Globus pallidus (tissue), 1 donor: ENCODE measurements at regions not wholly inside any gene's neighbourhood (a gene's known extent, or its start where the extent isn't known, plus 50 kb on each side); places are given as distances from the start of the nearest gene placed in this dataset.
"Not testable (repeated sequence)": the region's sequence is repeated elsewhere in the genome, so short reads cannot be mapped to it uniquely, and the experiment has no call there.

ENCODE experiments used
- DNase-seq: peaks from one replicate; pipeline ENCODE4 v3.0.0-alpha.2; 2015; ENCODE audit warnings: low spot score

DNA sequence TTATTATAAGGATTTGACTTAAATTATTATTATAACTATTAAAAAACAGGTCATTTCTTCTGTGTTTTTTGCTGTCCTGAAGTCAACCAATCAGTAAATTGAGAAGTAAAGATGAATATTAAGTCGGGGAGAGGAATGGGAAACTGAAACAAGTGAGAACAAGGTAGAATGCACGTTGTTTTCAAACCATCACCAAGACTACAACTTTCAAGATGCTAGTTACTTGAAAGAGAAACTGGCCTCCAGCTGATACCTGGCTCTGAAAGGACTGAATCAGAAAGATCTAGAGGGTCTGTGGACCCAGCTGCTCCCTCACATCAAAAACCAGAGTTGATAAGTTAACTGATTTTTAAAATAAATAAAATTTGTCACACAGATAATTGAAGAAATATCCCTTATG is 1301.5 kb upstream of the ATXN8OS start:
- no peak for DNase-seq

DNA sequence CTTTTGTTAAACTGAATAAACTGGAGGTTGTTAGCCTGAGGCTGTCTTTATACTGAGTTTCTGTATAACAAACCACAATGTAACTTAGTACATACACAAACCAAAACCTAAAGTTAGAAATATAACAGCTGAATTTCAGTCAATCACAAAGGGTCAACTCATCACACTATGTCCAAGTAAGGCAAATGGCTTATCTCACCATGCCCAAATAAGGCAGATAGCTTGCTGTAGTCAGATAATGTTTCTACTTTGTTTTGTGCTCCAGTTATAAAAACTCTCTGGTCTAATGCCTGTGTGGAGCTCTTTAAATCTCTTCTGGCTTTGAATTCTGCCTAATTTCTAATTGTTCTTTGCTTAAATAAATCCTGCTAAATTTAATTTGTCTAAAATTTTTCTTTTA is 1323.4 kb upstream of the ATXN8OS start:
- no peak for DNase-seq

DNA sequence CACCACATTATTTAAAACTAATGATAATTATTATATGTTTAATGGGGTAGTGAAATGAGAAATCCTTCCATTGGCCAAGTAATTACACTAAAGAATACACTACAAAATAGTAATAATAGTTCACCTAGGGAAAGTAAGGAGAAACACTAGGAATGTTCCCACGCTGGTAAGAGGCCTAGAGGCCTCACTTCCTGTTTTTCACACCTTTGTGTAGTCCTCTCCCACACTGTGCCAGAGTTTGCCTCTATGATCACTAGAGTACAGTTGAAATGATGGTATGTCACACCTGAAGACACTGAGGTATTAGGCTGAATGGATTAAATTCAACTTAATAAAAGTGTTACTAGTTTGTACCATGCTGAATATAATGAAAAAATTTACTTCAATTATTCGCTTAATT is 1348.0 kb upstream of the ATXN8OS start:
- no peak for DNase-seq

DNA sequence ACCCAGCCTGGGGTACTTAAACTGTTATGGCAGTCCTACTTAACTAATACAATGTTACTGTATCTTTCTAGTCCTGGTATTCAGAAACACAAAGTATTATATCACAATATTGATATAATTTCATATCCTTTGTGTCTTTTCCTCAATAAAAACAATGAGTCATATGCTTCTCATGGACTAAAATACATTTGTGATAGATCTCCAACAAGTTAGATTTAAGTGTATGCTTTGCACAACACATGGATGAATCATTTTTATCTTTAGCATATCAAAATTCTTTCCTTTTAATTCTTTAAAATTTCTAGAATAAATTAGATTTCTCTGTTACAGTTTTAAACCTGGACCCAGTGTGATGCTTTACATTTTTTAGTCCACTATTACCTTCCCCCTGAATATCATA is 1357.8 kb upstream of the ATXN8OS start:
- no peak for DNase-seq

DNA sequence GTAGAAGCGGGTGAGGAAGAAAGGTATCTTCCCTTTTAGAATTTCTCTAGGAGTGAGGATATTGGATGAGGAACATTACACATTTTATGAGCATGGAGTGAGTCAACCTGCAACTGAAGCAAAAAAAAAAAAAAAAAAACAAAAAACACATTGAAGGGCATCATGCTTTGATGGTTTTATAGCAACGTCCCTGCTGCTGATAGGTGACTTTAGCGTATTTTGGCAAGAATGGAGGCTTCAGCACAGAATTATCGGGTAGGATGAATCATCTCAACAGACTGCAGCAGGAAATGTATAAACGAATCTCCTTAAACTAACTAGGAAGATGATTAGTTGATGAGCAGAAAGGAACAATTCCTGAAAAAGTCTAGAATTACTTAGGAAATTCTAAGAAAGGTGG is 1359.6 kb upstream of the ATXN8OS start:
- no peak for DNase-seq

DNA sequence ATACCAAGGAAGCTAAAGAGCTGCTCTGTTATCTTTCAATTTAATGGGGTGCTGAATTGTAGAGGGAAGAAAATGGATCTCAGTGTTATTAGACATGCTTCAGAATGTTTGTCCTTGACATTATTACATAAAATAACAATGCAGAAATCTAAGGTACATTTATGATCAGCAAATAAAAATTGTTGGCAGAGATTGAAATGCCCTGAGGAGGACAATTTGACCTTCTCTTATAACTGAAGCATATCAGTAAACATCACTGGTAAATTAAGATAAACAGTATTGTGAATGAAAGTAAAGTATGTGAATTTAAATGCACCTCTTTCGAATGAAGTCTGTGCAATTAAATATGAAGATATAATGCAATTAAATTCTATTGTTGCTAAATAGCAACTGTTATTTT is 1362.1 kb upstream of the ATXN8OS start:
- DNase-seq, result no peak

DNA sequence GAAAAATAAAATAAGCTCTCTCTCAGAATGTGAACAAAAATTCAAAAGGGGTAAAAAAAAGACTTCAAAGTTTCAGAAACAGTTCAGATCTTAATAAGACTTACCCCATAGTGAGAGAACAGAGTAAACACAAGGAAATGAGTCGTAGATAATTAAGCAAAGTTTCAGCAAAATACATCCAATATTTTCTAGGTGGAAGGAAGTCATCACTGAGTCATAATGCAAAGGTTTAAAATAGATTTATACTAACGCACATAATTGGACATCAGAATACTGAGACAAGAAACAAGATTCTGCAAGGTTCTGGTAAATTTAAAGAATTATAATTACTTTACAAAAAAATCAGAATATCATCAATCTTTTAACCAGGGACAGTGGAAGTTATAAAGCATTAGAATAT is 1370.7 kb upstream of the ATXN8OS start:
- DNase-seq, result no peak

DNA sequence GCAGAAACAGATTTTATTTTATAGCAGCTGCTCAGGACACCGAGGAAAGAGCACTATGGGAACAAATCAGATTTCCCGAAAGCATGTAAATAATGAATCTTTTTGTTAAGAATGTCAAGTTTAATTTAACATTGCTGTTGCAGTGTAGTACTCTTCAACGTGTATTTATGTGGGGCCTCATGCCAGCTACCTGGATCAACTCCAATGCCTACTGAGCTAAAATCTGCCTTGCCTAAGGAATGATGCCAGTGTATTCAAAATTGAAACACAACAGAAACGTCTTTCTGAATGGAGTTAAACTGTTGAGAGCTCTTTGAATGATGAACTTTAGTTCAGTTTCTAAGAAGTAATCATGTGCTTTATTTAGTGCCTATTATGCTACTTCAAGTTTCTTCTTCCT is 1379.8 kb upstream of the ATXN8OS start:
- DNase-seq, result peak; percentile 16

DNA sequence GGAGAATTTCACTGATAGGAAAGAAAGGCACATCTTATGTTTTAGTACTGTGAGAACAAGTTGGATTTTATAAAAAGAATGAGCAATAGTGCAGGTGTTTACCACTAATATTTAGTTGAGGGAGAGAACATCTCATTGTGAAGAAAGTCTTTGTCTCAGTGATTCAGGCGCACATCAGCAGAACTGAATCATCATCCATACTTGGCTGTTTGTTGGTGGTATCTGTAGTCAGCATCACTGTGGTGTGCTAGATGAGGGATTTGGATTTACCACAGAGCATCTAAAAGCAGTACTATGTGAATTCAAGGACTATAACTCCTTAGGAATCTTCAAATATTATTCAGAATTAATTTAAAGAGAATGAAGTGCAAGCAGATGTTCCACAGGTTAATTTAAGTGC is 1380.5 kb upstream of the ATXN8OS start:
- DNase-seq, result no peak

DNA sequence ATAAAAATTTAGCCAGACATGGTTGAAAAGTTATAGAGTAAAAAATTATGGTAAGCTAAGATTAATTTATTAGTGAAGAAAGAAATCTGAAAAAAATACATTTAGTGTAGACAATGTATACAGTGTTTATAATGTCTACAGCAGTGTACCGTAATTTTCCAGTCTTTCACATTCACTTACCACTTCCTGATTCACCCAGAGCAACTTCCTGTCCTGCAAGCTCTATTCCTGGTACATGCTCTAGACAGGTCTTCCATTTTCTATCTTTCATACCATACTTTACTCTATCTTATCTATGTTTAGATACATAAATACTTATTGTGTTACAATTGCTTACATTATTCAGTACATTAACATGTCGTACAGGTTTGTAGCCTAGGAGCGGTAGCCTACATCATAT is 1387.8 kb upstream of the ATXN8OS start:
- no peak for DNase-seq

DNA sequence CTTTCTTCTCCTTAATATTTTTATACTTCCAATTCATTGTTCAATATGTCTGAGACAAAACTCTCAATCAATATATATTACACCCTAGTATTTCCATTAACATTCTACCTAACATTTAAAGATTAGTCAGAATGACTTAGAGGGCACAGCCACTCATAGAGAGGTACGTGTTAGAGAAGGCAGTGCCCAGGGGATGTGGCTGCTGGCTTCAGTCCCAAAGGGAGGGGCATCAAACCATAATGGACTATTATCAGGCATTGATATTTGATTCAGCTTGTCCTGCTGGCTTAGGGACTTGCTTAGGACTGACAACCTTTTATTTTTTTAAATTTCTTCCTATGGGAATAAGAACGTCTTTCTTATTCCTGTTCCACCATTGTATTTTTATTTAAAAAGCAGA is 1392.0 kb upstream of the ATXN8OS start:
- no peak for DNase-seq

DNA sequence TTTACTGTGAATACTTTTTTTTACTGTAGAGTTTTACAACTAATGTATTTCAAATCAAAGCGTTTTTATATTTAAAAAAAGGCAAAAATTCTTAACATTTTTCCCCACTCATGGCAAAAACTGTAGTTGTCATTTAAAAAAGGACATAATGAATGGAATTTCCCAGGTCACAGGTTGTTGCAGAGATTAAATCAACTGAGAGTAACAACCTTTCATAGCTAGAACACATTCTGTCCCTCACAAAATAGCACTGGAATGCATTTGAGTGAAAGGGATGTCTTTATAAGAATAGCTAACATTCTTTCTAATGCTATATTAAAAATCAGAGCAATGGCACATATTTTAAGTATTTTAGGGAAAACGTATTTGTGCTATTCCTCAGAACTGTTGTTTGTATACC is 1393.3 kb upstream of the ATXN8OS start:
- no peak for DNase-seq

DNA sequence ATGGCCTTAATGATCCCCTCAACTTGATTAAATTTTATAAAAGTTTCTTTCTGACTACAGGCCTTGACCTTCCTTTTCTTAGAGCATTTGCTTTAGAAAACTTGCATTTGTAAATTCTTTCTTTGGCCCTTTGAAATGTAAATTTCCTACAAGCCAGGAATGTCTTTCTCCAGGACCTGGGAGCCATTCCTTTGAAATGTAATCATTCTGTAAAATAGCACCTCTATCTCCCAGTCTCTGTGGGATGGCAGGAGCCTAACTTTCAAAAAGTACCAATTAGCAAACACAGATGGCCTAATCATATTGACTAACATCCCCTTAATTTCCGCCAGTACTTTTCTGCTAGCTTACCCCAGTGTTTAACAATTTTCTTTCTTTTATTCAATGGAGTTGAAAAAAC is 1394.2 kb upstream of the ATXN8OS start:
- DNase-seq, result no peak

DNA sequence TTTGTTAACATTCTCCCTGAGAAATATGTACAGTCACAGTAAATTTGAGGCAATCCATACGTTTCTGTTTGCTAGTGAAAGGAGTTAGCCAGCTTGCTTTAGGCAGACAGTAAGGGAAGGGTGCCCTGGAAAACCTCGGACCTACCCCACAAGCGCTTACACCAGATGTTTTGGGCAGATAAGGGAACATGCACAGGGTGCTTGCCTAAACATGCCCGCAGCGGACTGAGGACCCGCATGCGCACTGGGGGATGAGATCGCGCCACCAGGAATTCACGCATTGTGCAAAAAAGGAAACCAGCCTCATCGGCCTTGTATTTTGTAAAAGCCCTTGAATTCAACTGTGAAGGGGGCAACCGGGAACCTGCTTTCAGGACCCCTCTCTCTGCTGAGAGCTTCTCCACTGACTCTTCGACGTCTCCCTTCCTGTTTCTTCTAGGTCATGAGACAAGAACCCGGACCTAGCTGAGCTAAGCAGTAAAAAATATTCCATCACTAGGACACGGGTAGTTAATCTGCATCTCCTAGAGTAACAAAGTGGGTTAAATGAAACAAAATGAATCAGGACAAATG is 1399.2 kb upstream of the ATXN8OS start:
- DNase-seq, result no peak

DNA sequence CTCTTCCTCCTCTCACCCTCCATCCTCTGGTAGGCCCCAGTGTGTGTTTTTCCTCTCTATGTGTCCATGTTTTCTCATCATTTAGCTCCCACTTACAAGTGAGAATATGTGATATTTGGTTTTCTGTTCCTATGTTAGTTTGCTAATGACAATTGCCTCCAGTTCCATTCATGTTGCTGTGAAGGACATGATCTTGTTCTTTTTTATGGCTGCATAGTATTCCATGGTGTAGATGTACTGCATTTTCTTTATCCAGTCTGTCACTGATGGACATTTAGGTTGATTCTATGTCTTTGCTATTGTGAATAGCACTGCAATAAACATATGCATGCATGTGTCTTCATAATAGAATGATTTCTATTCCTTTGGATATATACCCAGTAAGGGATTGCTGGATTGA is 1401.6 kb upstream of the ATXN8OS start:
- not testable (repeated sequence) for DNase-seq

DNA sequence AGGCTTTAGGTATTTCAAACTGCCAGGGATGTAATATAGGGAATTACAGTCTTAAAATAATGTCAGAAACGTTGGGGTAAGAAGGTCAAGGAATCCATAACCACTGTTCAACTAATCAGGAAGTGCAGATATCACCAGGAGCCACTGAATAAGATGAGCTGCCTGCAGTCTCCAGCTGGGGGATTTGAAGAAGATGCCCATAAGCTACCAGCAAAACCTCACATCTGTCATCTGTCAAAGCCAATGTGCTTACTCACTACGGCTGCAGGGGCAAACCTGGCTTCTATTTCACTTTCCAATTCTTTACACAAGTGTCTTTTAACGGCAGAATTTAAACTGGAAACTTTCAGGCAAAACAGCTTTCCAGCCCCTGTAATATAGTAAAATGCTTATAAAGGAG is 1410.1 kb upstream of the ATXN8OS start:
- no peak for DNase-seq

DNA sequence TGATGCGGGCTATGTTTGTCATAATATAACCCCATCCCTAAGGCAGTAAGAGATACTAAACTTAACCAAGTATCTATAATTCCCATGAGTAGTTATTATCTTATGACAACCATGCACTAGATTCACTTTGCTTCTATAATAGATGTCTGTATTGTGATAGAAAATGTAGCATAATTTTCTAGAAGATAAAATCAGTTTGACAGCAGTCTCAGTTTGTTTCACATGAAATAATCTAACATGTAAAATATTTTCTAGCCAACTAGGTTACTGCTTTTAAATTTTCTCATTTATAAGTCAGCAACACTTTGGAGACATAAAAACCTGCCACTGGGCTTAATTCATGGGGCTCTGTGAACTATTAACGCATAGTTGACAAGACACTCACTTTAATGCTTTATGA is 1410.7 kb upstream of the ATXN8OS start:
- DNase-seq, result no peak

DNA sequence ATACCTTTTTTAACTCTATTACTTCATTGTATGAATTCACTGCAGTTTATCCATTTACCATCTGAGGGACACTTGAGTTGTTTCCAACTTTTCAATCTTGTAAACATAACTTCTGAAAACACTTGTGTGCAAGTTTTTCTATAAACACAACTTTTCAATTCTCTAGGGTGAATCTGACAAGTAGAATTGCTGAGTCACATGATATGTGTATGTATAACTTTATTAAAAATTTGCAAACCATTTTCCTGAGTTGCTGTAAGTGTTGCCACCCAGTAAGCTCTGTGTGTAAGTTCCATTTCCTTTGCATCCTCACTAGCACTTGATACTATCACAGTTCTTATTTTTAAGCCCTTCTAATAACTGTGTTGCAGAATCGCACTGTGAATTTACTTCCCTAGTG is 1415.6 kb upstream of the ATXN8OS start:
- no peak for DNase-seq

DNA sequence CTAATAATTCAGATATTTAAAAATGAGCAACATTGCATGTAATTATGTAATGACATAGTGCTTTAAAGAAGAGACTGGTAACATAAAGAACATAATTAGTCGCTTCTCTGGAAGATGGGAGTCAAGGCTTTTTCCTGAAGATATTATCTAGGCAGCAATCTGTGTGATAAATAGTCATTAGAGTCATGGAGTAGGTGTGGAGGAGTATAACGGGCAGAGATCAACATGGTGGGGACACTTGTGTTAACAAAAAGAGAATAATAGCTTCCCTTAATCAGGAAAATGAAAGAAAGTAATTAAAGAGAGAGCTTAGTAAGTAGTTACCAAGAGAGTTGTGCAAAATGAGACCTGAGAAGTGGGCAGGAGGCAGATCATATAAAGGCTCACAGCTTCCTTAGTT is 1417.1 kb upstream of the ATXN8OS start:
- DNase-seq, result no peak

DNA sequence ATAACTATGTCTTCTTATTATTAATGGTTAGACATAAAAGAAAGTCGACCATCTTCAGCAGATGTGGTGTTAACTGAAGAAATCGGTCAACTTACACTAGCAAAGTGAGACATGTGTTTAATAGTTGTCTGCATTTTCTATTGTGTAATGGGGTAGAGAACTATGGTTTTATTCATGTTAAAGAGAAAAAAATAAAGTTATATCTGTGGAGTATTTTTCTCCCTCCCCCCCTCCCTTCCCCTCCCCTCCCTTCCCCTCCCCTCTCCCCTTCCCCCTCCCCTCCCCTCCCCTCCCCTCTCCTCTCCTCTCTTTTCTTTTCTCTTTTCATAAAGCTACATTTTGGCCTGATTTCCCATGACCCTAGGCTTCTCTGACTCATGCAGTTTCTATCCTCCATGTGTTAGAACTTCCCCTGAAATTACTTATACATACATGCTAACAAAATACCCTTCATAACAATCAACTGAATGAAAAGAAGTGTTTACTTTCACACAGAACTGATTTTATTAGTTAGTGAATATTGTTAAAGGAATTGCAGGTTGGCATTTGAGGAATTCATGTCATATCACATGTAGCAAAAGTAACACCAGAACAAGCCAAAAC is 1431.0 kb upstream of the ATXN8OS start:
- no peak for DNase-seq

DNA sequence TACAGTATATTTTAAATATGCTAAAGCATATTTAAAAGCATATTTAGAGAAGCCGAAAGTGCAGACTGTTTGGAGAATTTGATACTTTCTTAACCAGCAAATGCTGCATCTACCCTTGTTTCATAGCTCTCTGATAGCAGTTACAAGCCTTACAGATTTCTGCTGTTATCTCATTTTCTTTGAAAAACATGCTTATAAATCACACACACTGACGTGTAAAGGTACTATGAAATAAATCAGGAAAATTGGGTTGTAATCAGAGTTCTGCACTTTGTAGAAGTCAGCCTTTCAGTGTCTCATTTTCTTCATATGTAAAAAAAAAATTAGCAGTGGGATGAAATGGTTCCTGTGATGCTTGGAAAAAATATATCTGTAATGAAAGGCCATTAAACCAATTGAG is 1432.4 kb upstream of the ATXN8OS start:
- no peak for DNase-seq

DNA sequence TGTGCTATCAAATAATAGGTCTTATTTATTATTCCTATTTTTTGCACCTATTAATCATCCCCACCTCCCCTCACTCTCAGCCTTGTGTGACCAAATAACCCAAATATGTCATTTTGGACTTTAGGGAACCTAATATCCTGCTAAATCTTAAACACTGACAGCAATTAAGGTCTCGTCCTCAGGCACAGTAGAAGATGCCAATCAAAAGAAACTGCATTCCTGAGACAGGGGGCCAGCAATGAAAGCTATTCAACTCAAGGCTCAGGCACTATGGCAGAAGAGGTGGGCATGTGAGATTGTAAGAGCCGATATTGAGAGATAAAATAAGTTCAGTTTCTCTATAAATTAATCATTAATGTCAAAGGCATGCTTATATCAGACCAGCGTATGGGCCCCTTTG is 1437.7 kb upstream of the PCDH9 start:
- no peak for DNase-seq

DNA sequence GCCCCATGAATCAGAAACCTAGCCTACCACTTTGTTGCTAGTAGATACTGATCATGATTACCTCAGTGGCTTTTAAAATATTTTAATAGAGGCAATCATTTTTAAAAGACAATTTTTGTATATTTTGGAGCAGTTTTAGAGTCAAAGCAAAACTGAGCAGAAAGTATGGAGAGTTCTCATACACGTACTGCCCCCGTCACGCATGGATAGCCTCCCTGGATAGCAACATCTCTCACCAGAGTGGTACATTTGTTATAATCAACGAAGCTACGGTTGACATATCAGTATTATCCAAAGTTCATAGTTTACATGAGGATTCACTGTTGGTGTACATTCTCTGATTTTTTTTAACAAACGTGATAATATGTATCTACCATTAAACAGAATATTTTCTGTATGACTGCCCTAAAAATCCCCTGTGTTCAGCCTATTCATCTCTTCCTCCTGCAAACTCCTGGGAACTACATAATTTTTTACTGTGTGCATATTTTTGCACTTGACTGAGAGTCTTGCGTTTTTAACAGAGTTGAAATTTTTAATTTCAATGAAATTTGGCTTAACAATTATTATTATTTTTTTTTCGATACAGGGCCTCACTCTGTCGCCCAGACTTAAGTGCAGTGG is 1436.8 kb upstream of the PCDH9 start:
- DNase-seq, result no peak

DNA sequence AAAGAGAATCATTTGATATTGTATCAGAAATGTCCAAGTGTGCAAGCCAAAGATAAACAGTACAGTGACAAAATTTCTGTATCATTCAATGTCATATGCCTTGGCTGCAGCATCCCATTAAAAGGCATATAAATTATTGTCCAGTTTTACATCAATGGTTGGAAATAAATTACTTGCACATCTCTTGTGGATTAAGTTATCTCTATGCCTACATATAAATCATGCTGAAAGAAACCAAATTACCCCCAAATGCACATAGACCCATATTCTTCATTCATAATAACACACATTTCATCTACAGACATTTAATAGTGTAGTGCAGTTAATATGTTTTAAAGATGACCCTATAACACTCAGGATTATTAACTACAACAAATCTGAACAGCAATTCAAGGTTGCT is 1415.7 kb upstream of the PCDH9 start:
- DNase-seq, result no peak
